Activated naive CD4-positive, alpha-beta T cell treated with Interleukin-2 at 50 U/mL for 16 hours (primary cell): ENCODE measurements at regions not wholly inside any gene's neighbourhood (a gene's known extent, or its start where the extent isn't known, plus 50 kb on each side); places are given as distances from the start of the nearest gene placed in this dataset.

Experiments
- DNase-seq: peaks from one replicate; pipeline ENCODE4 v3.0.0-alpha.2; 2020

DNA sequence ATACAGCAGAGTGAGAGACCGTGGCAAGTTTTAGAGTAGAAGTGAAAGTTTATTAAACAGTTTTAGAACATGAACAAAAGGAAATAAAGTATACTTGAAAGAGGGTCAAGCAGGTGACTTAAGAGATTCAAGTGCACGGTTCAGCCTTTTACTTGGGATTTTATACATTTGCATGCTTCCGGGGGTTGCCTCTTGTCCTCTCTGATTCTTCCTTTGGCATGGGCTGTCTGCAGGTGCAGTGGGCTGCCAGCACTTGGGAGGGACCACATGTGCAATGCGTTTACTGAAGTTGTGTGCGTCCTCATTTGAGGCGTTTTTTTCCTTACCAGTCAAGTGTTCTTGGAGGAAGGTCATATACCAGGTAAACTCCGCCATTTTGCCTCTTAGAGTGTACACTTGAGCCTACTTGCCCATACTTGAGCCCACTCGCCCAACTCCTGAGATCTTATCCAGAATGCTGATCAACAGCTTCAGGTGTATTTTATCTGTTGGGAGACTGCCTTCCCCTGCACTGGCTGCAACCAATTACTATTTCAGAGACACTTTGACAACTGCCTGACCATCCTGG, 195.2 kb downstream of the IRX5 start:
- DNase-seq = no peak

DNA sequence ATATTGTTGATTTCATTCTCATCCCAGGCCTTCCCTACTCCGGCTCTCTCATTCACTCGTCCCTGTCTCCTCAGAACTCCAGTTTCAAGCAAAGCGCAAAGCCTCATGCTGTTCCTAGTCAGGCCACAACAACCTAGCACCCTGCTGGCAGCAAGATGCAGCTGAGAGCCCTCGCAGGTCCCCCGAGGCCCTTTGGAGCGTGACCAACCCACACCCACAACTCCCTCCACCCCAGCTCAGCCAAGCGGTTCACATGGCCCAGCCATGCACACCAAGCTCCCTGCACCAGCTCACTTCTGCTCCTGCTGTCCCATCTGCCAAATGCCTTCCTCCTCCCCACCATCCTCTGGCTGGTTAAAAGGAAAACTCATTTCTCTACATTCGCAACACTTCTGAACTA, 195.8 kb downstream of the IRX5 start:
- no peak for DNase-seq

DNA sequence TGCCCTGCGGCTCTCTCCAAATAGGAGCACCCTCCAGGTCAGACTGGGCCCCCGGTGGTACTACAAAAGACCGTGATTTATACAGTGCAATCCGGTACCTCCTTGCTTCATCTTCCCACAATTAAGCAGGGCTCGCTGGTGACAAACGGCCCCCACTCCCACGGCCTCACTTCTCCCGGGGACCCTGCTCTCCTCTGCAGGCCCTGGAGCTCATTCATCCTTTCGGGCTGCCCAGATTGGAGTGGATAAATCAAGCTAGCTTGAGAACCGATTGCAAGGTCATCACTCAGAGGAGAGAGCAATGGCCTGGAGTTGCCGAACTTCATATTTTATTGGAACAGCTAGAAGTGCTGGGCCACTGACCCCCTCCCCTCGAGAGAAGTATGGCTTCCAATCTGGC, 193.5 kb upstream of the IRX6 start:
- DNase-seq = no peak

DNA sequence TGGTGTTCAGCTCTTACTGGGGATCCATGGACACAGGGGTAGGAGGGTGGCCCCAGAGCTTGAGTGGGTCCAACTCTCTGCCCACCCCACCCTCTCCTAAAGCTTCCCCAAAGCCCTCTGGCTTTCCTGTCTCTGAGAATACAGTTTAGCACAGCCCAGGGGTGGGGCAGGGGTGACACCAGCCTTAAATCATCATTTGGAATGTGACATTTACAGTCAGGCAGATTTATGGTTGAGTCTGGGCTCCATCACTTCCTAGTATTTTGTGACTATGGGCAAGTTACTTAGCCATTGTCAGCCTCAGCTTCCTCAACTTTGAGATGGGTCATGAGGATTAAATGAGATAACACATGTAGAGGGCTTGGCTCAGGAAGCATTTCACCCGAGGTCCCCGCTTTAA, 193.1 kb upstream of the IRX6 start:
- no peak for DNase-seq

DNA sequence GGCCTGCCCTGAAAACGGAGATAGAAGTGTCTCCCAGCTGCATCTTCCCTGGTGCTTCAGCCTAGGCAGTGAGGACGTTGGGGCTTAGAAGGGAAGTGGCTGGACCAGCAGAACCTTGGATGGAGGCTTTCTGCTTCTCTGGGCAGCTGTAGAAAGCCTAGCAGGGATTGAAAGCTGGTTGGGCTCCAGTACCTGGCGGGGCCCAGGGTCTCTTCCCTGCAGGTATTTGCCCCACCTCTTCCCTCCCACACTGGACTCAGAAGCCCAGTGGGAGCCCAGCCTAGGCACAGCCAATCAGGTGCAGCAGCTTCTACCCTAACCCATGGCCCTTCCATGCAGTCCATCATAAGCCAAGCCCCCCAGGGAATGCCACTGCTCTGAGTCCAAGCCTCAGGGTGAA, 190.3 kb upstream of the IRX6 start:
- no peak for DNase-seq

DNA sequence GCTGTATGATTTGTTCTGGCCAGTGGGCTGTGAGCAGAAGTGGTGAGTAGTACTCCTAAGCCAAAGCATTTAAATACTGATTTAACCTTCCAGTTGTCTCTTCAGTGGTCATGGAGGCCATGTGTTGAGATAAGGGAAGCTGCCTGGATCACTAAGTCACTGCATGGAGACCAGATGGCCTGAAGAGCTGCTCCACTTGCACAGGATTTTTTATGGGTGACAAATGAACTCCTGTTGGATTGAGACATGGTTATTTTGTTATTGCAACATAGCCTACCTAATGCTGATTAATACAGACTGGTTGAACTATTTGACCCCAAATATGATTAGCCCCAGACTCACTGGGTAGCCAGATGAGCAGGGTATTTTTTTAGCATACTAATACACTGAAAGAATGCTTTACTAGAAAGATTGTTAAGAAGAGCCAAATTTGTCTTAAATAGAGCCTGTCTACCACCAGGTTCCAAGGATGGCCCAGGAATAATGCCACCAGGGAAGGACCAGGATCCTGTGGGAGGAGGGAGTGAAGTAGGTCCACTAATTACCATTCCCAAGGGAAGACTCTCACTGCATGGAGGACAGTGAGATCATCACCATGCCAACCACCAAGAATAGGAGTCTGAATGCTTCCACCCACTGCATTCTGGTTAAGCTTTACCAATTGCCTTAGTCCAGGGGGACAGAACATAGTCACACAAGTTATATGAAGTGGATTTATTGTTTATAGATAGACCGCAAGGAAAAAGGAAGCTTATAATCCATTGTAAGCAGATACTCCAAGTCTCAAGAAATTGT, 187.4 kb upstream of the IRX6 start:
- DNase-seq = no peak

DNA sequence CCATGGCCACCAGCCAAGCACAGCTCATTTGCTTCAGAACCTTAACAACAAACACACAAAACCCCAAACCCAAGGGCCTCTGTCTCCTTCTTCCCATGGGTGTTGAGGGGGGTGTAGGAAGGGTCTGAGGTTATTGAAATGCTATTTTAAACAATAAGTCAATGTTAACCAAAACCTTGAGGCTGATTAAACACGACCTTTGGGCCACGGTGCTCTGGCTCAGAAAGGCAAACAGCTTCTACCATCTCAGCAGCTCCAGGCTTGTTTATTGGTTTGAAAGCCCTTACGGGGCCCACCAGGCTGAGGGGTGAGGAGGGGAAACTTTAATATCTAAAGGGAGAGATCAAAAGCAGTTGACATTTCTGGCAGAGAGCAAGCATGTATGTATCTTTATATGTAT, 185.7 kb upstream of the IRX6 start:
- DNase-seq = no peak

DNA sequence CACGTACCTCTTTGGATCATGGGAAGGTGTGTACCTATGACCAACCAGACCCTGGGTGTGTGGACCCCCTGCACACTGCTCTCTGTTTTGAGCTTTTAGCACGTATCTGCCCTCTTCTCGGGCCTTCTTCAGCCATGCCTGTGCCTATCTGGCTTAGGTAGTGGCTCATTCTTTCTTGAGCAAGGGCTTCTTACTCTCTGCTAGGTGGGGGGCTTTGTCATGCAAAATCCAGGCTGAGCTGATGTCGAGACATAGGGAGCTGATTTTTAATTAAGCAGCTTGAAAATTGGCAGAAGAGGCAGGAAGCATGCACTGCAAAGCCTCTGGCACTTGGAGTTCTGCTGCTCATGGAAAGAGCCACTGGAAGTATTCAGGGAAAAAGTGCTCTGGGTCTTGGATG, 181.6 kb upstream of the IRX6 start:
- DNase-seq = no peak

DNA sequence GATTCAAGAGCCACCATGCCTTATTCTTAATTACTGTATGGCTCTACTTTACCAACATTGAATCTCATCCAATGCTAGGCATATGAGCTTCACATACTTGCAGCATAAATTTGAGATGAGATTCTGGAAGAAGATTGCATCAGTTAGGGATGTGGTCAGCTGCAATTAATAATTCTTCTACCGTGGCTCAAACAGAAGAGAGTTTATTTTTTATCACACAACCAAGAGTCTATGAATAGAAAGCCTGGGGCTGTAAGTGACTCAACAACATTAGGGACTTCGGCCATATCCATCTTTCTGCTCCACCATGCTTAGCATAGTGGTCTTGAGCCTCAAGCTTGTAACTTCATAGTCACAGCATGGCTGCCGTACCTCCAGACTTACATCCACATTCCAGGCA, 179.4 kb upstream of the IRX6 start:
- DNase-seq = no peak

DNA sequence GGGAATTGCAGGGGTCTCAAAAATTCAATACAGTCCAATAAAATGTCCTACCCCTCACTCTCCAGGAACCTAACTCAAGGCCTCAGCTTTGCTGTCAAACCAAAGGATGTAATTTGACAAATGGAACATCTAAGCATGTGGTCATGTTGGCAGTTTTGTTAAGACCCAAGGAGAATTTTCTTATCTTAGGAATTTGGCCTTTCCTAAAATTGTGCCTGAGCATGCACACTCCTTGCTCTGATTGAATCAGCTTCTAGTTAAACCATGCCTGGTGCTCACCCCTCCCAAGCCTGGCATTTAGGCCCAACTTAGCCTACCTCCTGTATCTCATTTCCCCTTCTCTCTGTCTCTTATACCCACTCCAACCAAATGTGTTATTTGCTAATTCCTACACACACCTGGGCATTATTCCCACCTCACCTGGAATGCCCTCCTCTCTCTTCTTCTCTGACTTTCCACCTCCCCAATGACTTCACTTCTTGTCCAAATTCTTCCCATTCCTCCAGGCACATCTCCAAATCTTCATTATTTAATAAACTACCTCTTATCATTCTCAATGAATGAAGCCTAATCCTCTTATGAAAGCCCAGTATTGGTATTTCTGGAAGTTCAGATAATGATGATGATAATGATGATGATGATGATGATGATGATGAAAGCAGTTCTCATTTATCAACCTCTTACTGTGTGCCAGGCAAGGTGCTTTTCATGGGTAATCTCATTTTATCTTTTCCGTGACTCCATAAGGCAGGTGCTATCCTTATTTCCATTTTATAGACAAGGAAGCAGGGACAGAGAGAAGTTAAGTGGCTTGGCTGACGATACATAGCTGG, 178.0 kb upstream of the IRX6 start:
- no peak for DNase-seq

DNA sequence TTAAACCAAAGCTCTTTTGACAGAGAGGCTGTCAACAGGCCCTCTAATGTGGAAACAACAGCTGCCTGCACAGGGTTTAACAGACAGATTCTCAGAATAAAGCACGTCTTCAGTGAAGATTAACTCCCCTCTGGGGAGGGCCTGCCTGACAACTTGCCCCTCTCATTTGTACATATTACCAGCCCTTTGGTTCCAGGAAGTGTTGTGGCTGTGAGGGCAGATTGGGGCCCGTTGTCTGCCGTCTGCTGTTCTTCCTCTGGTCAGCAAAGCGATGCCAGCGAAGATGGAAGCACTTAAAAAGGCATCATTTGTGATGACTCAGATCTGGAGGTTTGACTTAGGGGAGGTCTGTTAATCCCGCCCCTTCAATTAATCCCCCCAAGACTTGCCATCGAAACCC, 177.0 kb upstream of the IRX6 start:
- no peak for DNase-seq

DNA sequence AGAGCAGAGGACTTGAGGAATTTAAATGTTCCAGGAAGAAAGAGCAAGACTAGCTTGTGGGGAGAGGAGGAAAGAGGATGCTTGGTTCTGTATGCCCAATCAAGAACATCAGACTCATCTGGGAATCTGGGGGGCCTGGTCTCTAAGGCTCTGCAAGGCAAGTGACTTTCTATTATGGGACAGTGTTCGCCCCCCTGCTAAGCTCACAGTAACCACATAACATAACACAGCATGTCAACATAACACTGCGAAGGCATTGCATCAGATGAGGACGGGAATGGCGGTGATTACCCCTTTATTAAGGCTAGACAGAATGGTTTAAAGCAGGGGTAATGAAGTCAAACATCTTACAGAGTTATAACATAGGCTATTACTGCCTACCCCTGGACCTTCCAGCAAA, 176.6 kb upstream of the IRX6 start:
- DNase-seq = no peak

DNA sequence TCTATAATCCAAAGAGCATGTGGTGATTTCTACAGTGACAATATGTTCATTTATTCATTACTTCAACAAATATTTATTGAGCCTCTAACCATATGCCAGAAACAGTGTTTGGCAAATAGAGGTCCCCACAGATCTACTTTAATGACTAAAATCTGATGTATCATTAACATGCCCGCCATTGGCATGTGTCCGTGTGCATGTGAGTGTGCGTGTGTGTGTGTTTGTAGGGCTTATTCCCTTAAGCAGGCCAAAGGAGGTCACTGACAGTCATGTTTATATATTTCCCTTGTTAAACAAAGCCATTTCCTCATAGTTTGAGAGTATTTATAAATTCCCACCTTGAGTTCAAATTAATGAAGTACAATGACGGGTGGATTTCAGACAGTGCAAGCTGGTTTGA, 174.4 kb upstream of the IRX6 start:
- DNase-seq = no peak

DNA sequence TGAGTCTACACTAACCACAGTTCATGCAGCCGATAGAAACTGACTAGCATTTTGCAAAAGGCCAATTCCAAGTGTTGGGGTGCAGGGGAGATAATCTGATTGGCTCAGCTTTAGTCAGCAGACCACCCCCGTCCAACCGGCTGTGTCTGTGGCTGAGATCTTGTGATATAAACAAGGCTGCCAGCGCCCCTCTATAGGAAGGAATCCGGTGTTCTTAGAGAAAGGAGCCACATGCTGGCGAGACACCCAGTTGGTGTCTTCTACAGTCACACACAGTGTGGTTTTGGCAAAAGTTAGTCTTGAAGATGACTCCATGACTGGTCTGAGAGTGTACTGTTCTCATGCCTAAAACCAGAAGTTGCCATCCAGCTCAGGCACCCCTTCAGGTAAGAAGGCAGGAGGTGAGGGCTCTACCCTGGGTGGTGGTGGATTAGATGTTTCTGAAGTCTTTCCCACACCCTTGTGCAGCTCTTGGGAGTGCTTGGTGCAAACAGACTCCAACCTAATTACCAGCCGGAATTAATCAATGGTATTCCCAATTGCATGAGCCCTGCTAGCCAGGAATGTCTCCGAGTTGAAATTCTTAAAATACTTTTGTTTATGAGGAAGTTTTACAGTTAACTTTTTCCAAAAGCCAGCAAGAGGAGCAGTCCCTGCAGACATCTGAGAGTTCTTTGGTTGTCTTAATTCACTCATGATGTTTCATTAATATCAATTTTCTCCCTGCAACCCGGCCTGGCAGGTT, 172.3 kb upstream of the IRX6 start:
- no peak for DNase-seq

DNA sequence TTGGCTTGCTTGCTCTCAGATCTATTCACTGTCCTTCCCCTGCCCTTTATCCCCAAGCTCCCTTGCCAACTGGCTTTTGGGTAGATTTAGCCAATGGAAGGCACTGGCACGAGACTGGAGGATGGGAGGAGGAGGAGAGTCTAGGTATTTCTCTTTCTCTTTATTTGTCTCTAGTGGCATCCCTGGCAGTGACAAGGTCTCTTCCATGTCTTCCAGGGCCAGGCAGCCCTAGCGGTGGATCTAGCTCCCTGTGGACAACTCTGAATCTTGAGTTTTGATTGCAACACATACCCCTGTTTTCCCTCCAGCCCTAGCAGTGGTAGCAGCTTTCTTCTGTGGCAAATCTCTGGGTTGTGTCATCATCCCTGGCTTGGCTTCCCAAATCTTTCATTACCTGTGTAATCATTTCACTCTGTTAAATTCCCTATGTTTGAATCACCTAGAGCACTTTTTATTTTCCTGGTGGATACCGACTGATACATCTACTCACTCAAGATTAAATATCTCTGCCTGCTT, 171.1 kb upstream of the IRX6 start:
- no peak for DNase-seq

DNA sequence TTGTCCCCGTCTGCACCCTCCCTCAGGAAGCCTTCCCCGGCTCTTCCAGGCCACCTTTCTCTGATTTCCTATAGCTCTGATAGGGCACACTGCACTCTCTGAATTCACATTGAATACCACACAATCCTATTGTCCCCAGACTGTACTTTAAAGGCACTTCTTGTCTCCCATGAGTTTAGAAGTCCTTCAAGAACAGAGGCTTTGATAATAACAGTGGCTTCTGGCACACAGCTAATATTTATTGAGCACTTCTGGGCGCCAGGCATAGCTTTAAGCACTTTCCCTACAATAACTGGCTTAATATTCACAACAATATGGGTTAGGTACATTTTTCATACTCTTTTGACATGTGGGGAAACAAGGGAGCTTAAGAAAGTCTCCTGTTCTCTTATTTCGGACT, 169.7 kb upstream of the IRX6 start:
- no peak for DNase-seq

DNA sequence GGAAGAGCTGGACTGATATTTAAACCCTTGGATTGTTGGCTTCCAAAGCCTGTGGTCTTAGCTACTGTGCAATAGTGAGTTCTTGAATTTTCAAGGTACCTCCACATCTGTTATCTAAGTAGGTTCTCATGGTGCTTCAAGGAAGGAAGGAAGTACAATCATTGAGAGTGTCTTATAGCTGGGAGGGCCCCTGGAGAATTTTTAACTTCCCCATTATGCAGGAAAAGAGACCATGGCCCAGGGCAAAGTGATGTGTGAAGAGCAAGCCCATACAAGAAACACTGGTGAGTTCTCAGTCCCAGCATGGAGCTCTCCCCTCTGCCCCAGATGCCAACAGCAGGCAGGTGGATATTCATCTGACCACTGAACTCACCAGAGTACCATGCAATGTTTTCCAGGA, 169.0 kb upstream of the IRX6 start:
- DNase-seq = no peak

DNA sequence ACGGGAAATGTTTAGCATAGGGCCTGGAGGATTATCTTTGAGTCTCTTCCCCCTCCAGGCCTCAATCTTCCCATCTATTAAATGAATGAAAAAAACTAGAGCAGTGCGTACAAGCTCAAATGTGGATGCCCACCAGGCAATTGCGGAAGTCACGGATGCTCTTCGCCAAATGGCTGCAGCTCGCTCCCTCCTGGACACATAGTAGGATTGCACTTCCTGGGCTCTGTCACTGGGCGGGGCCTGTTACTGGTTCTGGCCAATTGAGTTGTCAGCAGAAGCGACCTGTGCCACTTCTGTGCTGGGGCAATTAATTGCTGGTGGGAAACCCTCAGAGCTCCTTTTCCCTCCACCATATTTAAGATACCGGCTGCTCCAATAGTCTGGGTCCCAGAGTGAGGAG, 168.2 kb upstream of the IRX6 start:
- no peak for DNase-seq

DNA sequence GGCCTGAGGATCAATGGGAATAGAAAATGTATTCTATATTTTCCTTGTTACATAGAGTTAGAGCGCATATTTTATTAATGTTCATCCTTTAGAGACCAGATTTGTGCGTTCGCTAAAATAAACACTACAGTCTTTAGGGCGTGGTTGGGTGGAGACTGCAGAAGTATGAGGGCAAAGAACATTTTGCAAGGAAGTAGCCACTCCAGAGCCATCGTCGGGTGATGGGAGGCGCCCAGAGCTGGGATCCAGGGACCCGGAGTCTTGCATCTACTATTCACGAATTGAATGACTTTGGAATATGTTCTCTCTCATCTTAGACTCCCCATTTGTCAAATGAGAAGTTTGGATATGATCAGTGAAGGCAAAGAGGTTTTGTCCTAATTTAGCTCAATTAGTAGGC, 154.2 kb upstream of the IRX6 start:
- DNase-seq = no peak

DNA sequence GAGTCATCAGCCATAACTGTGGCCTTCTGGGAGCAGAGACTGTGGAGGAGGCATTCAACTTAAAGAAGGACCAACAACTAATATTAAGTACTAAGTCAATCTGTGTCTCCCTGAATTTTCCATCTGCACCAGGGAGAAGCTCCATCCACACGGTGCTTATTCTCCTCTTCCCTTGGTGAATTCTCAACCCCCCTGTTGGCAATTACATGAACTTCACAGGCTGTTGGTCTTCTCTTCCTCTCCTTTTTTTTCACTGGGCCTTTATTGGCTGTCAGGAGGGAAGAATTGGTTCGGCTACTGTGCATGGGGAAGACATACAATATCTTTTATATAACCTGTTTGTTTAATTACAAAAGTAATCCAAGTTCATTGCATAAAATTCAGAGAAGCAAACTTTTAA, 152.8 kb upstream of the IRX6 start:
- no peak for DNase-seq

DNA sequence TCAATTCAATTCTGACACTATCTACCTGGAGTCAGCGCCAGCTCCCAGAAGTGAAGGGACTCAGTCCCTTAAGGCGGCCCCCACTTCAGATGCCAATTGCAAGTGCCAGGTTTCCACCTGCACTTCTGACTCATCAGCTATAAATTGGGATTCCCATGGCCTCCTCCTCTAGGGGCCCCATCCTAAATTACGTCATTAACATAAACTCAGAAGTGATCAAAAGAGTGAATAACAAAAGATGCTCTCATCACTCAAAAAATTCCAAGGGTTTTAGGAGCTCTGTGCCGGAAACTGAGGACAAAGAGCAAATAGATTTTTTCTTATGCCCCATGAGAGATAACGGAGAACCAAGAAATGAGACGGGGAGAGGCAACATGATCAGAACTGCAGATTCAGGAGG, 148.6 kb upstream of the IRX6 start:
- no peak for DNase-seq

DNA sequence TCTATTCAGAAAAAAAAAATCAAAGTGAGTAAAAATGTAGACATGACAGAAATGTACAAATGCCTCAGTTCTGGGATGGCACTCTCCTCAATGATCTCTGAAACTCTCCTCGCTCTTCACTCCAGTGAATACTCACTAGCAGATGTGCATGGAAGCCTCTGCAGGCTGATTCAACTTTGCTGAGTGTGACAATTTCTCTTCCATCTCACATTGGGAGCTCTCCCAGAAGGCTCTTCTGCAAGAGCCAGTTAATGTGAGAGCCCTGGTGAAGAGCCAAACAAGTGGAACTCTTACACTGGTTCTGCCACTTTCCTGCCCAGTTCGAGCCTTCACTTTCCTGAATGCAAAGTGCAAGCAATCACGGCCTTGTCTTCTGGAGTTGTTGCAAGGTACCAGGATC, 147.1 kb upstream of the IRX6 start:
- no peak for DNase-seq

DNA sequence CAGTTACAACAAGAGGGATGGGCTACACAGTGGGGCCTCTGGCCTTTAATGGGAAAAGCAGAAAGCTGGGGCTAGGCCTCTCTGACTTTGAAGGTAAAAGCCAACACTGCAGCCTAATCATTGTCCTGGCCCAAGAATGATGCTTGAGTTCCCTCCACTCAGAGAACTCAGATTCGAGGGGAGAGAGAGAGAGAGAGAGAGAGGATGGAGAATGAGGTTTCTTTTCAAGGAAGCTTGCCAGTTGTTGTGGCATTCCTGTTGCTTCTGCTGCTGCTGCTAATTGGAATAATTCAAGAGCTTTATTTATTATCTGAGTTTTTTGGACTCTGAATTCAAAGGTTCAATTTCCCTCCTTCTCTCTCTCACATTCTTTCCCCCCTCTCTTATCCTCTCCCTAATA, 144.6 kb upstream of the IRX6 start:
- DNase-seq = no peak
